ENCODE measurements at regions not wholly inside any gene's neighbourhood (a gene's known extent, or its start where the extent isn't known, plus 50 kb on each side); places are given as distances from the start of the nearest gene placed in this dataset.

GRCh38 chr11:81459766-81460306, 1273.8 kb downstream of the FAM181B start:
- Histone ChIP-seq H3K4me3 (ENCODE audit: low read depth in 1 of 3, low read length in 3 of 3) (no peak overlapping the region), H3K9ac (ENCODE audit: low read depth in 1 of 2, low read length in 2 of 2) (no peak overlapping the region), H3K9me3 (ENCODE audit: control insufficient read depth in 4 of 4, low read length in 3 of 4) (no peaks in the 10 kb centered on the region), H3K36me3 (ENCODE audit: control insufficient read depth in 4 of 4, insufficient read depth in 3 of 4, low read depth in 1 of 4, low read length in 3 of 4) (no peaks in the 10 kb centered on the region), H3K4me1 (ENCODE audit: control insufficient read depth in 4 of 4, insufficient read depth in 4 of 4, low read length in 3 of 4) (no peaks in the 10 kb centered on the region), H3K27me3 (ENCODE audit: control insufficient read depth in 4 of 4, insufficient read depth in 4 of 4, low read length in 3 of 4) (no peaks in the 10 kb centered on the region), H3K27ac (ENCODE audit: low read depth in 1 of 2, low read length in 2 of 2) (no peak overlapping the region)
- TF ChIP-seq TAF1 (conservative IDR thresholded peaks at IDR 0.05): no peak
- no peak for TF ChIP-seq SP1 (IDR thresholded peaks at IDR 0.05)
- no peak for TF ChIP-seq JUND (IDR thresholded peaks at IDR 0.05)
- no peak for TF ChIP-seq ZBTB33 (IDR thresholded peaks at IDR 0.05)
- TF ChIP-seq FOXA1 (IDR thresholded peaks at IDR 0.05): no peak
- TF ChIP-seq CTCF (IDR thresholded peaks at IDR 0.05; ENCODE audit: low read depth, low read length, missing input control): no peak
- TF ChIP-seq HNF4A (conservative IDR thresholded peaks at IDR 0.05): no peak
- TF ChIP-seq MAX (IDR thresholded peaks at IDR 0.05): no peak
- no peak for DNase-seq (ENCODE audit: low spot score)
- WGBS: 79% methylated on average over 2 of the region's 2 CpGs

- no peaks in the 10 kb centered on the region for H3K27me3 ChIP-seq (ENCODE audit: control insufficient read depth in 4 of 4, insufficient read depth in 4 of 4, low read length in 3 of 4)
- H3K36me3 ChIP-seq (ENCODE audit: control insufficient read depth in 4 of 4, insufficient read depth in 3 of 4, low read depth in 1 of 4, low read length in 3 of 4): no peaks in the 10 kb centered on the region
- no peak overlapping the region for H3K27ac ChIP-seq (ENCODE audit: low read depth in 1 of 2, low read length in 2 of 2)
- H3K9ac ChIP-seq (ENCODE audit: low read depth in 1 of 2, low read length in 2 of 2): no peak overlapping the region
- H3K4me1 ChIP-seq (ENCODE audit: control insufficient read depth in 4 of 4, insufficient read depth in 4 of 4, low read length in 3 of 4): no peaks in the 10 kb centered on the region
- no peak for TF ChIP-seq FOXA1 (IDR thresholded peaks at IDR 0.05)
- no peak for TF ChIP-seq YY1 (IDR thresholded peaks at IDR 0.05)
- TF ChIP-seq HNF4G (IDR thresholded peaks at IDR 0.05): no peak
- no peak for TF ChIP-seq ATF3 (IDR thresholded peaks at IDR 0.05)
- no peak for TF ChIP-seq TAF1 (conservative IDR thresholded peaks at IDR 0.05)
- TF ChIP-seq RXRA (IDR thresholded peaks at IDR 0.05): no peak
- TF ChIP-seq CTCF (IDR thresholded peaks at IDR 0.05; ENCODE audit: low read depth, low read length, missing input control): no peak
- no peak for TF ChIP-seq SP1 (IDR thresholded peaks at IDR 0.05)
- TF ChIP-seq EGR1 (IDR thresholded peaks at IDR 0.05; ENCODE audit: low read depth in 2 of 2): no peak
- TF ChIP-seq REST (IDR thresholded peaks at IDR 0.05): no peak
- no peak for TF ChIP-seq HNF4A (conservative IDR thresholded peaks at IDR 0.05)
- no peak for TF ChIP-seq JUND (IDR thresholded peaks at IDR 0.05)
- no peak for TF ChIP-seq MAX (IDR thresholded peaks at IDR 0.05)
- TF ChIP-seq GABPA (IDR thresholded peaks at IDR 0.05 in 1 of 2, conservative IDR thresholded peaks at IDR 0.05 in 1 of 2): no peak
- no peak for TF ChIP-seq FOXA2 (IDR thresholded peaks at IDR 0.05)
- TF ChIP-seq ZBTB33 (IDR thresholded peaks at IDR 0.05): no peak
- DNase-seq (ENCODE audit: low spot score): no peak
- no peaks in the 10 kb centered on the region for H3K9me3 ChIP-seq (ENCODE audit: control insufficient read depth in 4 of 4, low read length in 3 of 4)
- WGBS: 83% methylated on average over 5 of the region's 5 CpGs
- H3K4me3 ChIP-seq (ENCODE audit: low read depth in 1 of 3, low read length in 3 of 3): no peak overlapping the region
These were observed 1284.0 kb downstream of the FAM181B start for GRCh38 chr11:81449588-81450156.

All from liver (tissue), 8 donors.